A204.1 (cell line): ENCODE measurements at regions not wholly inside any gene's neighbourhood (a gene's known extent, or its start where the extent isn't known, plus 50 kb on each side); places are given as distances from the start of the nearest gene placed in this dataset.
A peak's percentile ranks its signal among the peaks of the same experiment; 100 is the strongest.

ENCODE experiments used
- FAIRE-seq: peaks from 2 replicates; lab custom pipeline; 2012; peaks lifted over from hg19 to GRCh38; lab: Jason Lieb, UNC

DNA sequence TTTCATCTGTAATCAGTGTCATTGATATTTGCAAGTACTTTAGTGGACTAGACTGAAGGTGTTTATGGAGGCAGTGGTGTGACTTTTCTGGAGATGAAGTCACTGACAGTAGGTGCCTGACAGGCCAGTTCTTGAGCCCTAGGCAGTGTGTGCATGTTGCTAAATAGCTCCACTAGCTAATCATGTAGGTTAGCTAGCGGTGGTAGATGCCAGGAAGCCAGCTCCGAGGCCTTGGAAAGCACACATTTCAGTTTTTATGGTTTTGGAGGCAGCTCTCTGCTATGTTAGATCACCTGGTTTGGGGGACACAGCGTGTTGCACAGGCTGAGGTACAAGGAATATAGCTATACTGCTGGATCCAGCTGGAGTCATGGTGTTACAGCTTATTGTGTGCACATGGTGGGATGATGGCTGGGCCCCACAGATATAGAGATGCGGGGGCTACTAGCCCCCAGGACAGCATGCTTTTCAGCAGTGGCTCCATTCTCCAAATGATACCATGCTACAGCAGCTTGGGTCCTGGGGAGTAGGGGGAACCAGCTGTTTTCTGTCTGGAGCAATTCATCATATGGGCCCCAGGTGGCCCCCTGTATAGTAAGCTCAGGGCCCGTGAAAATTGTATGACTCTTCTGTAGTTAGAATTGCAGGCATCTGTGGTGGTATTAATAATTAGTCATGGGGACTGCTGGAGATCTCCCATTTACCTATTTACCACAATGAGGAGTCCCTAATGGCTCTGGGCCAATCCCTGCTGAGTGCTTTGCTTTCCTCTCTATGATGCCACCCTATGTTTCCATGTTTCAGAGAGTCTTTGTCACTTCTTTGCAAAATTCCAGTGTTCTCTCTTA lies 367.2 kb upstream of the LMO3 start:
- FAIRE-seq: no peak

DNA sequence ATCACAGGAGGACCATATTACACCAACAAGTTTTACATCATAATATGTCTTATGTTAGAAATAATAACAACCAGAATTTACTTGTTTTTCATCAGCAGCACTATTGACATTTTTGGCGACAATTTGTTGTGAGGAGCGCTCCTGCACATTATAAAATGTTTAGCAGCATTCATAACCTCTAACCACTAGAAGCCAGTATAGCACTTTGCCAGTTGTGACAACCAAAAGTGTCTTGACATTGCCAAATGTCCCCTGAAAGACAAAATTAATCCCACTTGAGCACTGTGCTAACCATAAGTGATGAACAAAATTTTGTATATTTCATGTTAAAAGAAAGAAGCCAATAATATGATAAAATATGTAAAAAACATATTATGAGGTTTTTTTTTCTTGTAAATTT lies 356.9 kb upstream of the LMO3 start:
- FAIRE-seq: no peak

DNA sequence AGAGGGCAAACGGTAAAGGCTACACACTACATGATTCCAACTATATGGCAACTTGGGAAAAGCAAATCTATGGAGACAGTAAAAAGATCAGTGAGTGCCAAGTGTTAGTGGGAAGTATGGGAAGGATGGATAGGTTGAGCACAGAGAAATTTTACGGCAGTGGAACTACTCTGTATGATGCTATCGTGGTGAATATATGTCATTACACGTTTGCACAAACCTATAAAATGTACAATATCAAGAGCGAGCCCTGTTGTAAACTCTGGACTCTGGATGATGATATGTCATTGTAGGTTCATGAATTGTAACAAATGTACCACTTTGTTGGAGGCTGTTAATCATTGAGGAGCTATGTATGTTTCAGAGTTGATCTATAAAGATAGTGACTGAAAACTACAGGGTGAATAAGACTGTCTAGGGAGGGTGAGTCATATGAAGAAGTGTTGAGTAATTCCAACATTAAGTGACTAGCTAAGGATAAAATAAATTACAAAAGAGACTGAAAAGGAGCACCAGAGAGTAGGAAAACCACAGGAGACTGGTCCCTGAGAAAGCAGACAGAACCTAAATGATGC lies 349.2 kb upstream of the LMO3 start:
- no peak for FAIRE-seq

DNA sequence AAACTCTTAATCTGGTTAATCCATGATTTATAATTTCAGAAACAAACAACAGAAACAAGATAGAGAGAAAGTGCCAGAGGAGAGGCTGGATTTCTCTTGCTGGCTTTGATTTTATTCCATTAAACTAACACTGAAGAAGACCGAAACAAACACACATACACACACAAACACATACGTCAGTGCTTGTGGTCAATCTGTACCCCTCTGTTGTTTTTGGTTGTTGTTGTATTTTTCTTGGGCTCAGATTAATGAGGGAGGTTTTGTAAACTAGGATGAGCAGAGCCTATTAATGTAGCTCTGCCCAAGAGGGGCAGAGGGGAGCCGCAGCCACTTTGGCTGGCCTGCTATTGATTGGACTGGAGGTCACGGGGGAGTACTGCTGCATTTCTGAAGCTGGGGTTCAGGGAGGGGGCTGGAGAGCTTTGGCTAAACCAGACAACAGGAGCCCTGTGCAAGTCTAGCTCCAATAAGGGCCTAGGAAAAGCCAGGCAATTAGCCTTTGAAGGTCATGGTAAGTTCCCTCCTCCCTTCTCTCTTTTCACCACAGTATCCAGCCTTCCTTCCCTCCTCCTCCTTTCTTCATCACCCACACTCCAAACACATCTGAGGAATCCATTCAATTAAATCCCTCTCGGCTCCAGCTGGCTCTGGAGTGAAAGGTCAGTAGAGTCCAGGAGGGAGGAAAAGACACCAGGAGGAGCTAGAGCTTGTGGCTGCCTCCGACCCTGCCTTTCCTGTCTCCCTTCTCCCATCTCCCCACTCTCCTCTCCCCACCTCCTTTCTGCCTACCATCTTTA lies 344.1 kb upstream of the LMO3 start:
- FAIRE-seq: no peak

DNA sequence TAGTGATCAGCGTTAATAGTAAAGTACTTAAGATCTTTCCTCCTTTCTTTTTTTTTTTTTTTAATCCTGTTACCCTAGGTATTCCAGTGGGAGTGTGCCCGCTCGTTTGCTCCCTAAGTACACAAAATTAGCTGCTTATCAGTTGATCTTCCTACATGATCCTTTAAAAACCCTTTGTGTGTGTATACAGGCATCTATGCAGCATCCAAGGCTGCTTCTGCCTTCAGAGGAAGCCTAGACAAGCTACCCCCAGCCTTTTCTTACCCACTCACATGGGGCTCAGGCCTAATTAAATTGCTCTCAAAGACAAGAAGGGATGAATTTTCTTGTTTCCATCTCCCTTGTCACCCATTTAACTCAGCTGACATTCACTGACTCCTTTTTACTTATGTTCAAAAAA lies 343.4 kb upstream of the LMO3 start:
- FAIRE-seq: no peak

DNA sequence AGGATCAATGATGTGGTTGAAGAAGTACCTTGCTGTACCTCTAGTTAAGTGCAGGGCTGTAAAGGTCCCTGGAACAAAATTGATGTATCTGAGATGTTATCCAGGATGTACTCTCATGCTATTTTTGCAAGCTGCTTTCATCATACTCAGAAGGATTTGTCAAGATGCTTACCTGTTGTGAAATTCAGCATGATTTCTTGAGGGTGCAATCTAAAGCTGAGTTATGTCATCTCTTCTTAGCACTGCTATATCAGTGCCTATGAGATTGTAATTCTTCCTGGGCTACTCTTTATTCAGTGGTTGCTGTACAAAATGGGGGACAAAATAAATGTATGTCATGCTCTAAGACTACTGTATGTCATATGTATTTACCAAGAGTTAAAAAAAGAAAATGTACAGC lies 340.7 kb upstream of the LMO3 start:
- no peak for FAIRE-seq

DNA sequence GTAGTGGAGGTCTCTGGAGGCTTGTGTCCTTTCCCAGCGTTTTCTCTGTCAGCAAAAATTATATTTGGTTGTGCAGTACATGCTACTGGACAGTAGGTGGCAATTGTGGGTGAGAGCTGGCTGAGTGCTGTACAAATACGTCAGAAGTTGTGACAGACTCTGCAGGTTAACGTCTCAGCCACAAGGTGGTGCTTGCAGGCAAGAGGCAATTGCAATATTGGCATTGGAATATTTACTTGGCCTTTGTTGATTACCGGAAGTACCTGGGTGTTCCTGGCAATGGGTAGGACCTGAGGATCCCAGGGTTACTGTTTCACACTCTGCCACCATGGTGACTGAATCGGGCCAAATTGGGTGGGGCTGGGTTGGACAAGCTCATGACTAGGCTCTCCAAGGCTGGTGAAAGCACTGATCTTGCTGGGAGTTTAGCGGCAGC lies 333.9 kb upstream of the LMO3 start:
- FAIRE-seq: no peak

DNA sequence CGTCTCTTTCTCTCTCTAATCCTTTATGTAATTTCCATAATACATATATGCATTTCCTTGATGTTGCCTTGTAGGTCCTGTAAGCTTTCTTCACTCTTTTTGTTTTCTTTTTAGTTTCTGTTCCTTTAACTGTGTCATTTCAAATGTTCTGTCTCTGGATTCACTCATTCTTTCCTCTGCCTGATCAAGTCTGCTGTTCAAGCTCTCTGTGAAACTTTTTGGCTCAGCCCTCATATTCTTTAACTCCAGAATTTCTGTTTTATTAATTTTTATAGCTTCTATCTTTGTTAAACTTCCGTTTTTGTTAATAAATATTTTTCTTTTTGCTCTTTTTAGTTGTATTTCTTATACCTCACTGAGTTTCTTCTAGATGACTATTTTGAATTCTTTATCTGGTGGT lies 321.3 kb upstream of the LMO3 start:
- no peak for FAIRE-seq

DNA sequence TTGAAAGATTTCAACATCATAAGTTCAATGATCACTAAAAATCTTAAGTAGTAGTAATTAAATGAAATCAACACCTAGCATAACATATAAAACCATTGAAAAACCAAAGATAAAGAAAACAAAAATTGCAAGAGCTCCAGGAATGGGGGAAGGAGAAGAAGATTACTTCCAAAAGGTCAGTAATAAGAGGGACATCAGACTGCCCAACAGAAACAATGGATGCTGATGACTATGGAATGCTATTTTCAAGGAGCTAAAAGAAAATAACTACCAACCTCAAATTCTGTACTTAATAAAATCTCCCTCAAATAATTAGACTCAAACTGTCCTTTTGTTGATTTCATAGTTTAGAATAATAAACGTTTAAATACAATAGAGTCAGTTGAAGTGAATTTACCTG lies 314.5 kb upstream of the LMO3 start:
- no peak for FAIRE-seq

DNA sequence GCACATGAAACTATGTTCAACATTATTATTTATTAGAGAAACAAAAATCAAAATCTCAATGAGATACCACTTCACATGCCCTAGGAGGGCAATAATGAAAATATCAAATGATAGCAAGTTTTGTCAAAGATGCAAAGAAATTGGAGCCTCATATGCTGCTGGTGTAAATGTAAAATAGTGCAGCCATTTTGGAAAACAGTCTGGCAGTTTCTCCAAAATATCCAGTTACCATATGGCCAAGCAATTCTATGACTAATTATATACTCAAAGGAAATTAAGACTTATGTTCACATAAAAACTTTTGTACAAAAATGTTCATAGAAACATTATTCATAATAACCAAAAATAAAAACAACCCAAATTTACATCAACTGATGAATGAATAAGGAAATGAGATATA lies 313.6 kb upstream of the LMO3 start:
- FAIRE-seq: no peak

DNA sequence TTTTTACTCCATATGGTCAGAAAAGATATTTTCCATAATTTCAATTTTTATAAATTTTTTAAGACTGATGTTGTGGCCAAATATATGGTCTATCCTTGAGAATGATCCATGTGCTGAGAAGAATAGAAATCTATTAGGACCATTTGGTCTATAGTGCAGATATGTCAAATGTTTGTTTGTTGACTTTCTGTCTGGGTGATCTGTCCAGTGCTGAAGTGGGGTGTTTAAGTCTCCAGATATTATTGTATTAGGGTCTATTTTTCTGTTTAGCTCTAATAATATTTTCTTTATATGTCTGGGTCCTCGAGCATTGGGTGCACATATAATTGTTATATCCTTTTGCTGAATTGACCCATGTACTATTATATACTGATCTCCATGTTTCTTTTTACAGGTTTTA lies 308.9 kb upstream of the LMO3 start:
- FAIRE-seq: no peak

DNA sequence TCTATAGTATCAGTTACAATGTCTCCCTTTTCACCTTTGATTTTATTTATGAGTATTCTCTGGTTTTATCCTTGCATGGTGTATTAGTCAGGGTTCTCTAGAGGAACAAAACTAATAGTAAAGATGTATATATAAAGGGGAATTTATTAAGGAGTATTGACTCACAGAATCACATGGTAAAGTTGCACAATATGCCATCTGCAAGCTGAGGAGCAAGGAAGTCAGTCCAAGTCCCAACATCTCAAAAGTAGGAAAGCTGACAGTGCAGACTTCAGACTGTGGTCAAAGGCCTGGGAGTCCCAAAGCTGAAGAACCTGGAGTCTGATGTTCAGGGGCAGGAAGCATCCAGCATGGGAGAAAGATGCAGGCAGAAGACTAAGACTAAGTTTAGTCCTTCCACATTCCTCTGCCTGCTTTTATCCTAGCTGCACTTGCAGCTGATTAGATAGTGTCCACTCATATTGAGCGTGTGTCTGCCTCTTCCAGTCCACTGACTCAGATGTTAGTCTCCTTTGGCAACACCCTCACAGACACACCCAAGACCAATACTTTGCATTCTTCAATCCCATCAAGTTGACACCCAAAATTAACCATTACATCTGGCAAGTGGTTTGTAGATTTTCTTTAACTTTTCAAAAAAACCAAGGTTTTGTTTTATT lies 308.0 kb upstream of the LMO3 start:
- no peak for FAIRE-seq

DNA sequence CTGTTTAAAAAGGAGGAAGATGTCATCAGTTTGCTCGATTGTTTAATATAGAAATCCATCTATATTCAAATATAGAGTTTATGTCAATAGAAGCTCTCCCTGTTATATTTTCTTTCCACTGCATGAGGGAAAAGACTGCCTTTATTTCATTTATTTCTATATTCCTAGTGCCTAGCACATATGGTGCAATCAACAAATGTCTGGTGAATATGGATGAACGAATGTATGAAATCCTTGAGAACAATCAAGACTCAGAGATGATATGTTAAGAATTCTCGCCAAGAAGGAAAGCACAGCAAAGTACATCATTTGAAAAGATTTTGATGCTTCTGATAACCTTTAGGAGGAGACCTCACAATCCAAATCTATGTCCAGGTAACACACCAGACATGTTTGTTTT lies 296.0 kb upstream of the LMO3 start:
- FAIRE-seq: no peak

DNA sequence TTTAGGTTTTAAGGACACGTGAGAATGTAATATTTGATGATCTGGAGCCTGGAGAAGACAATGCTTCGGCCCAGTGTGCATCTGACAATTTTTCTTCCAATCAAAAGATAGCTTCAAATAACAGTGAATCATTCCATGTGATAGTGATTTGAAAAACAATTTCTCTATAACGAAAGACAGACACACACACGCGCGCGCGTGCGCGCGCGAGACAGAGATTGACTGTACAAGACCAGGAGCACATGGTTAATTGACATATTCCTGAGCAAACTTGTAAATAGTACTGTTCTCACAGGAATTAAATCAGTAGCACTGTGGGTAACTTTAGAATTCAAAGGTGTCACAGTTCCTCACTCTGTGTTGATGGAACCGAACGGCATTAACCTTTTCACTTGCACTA lies 287.5 kb upstream of the LMO3 start:
- FAIRE-seq: no peak

DNA sequence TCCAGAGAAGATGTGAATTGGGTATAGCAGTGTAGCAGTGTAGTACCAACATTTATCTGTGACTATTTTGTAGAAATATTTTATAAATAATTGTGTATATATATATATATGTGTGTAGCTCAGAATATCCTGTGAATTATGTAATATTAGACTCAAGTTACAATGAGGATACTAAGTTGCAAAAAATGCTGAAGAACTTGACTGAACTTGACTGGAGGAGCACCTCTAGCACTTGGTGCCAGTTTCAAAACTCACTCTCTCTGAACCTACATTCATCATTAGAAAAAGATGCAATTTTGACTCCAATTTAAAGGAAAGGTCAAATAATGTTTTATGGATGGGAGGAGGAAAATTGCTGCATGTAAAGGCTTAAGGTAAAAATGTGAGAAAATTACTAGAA lies 285.7 kb upstream of the LMO3 start:
- FAIRE-seq: no peak

DNA sequence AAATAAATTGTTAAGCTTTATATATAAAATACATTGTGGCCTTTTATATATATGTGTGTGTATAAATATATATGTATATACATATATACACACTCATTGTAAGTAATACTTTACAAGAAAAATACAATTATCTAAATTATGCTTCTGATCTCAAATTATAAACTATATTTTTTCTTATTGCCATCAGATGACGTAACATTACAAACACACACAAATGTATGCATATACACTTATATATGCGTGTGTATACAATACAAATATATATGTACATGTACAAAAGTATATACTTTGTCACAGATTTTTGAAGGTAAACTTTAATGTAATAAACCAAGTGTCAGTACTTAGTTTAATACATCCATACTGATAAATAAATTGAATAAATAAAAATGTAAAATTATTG lies 278.9 kb upstream of the LMO3 start:
- FAIRE-seq: peak; percentile 6

DNA sequence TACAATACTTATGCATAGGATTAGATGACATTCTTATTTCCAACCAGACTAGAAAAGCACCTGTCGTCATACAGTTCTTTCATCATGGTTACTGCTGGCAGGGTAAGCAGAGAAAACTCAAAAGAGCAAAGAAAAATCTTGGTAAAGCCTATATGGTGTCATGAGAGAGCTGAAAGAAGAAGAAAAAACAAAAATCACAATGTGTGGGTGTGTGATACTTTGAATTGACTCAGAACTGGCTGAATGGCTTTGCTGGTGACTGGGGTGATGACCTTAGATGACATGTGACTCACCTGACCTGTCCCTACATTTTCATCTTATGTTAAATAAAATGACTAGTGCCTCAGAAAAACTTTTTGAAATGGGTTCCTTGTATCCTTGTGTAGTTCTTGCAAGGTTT lies 278.1 kb upstream of the LMO3 start:
- no peak for FAIRE-seq

DNA sequence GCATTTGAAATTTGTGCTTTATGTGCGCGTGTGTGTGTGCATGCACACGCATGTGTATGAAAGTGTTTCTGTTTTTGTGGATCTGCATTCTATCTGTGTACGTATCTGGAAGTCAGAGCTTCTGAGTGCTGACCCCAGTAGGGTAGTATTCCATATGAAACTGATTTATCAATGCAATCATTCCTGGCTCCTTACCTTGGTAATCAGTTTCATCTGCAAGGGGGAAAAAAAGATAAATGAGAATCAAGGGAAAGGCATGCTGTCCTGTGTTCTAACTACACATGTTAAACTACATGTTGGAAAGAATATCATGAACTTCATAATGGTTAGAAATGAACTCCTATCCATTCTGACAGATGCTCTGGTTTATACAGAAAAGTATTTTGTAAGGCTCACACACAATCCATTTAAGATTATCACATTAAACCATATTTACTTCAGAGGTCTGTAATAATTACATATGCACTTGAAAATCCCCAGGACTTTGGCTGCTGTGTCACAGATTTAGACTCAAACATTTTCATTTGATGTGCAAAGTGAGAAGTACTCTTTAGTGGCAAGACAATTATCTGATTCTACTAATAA lies 276.1 kb upstream of the LMO3 start:
- no peak for FAIRE-seq

DNA sequence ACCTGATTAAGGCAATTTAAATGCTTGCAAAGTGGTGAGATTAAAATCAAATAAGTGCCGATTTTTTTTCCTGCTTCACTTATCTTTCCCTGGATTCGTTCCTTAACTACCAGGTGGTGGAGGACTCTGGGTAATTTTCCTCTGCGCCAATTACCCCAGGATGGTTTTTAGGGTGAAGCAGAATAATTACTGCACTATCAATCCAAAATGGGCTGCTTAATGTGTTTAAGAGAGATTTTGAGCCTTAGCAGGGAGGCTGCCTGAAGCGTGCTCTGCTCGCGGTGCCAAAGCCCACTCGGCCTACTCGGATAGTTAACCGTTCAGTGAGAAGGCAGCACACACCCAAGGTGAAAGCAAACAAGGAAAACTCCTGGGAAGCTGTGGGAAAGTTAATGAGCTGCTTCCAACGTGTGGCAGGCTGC lies 274.9 kb upstream of the LMO3 start:
- FAIRE-seq: no peak

DNA sequence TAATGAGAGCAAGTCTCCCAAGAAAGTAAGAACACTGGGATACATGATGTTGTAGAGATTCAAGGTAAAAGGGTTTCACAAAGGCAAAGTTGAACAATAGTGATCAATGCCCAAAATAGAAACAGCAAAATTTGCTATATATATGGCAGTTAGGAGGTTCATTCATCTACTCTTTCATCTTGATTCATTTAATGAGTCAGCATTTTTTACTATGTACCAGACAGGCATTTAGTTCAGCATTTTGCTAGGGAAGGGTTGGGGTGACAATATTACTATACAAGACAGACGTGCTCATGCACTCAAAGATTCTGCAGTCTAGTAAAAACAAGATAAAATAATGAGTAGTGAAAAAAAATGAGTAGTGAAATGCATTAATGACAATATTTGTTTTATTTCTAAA lies 264.9 kb upstream of the LMO3 start:
- FAIRE-seq: no peak

DNA sequence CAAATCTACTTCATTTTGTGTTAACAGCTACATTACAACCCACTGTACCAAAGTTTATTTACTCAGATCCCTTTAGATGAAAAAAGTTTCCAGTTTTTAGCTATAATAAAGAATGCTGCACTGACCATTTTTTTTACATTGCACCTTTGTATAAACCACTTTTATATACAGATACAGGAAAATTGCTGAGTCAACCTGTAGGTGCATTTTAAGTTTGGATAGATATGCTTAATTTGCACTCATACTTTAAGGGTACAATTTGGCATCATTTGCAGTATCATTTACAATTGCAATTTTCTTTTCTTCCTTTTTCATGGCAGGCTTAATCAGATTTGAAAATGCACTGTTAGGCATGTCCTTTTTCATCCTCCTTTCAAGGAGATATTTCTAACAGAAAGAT lies 257.8 kb upstream of the LMO3 start:
- no peak for FAIRE-seq

DNA sequence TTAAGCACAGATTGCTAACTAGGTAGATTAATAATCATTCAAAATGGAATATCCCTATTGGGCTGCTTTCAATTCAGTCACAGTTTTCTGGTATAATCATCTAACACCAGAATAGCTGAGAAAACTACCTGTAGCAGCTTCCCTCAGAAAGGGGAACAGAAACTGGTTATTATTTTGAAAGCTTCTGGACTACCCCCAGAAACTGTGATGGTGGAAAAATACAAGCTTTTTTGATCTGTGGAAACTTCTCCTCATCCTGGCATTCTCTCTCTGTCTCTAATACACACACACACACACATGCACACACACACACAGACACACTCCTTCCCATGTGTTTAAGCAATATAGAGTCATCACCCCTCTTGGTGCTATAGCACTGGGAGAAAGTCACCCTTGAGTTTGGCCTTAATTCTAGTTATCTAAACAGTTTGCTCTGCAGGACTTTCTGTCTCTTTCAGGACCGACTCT lies 251.5 kb upstream of the LMO3 start:
- no peak for FAIRE-seq
